ENCODE measurements at regions not wholly inside any gene's neighbourhood (a gene's known extent, or its start where the extent isn't known, plus 50 kb on each side); places are given as distances from the start of the nearest gene placed in this dataset.

GRCh38 chr7:88387368-88387767, 80.7 kb upstream of the STEAP4 start:
- Mint-ChIP-seq H3K36me3 (ENCODE audit: low read depth) (no peaks in the 10 kb centered on the region), H3K27ac (no peak overlapping the region), H3K4me3 (no peak overlapping the region), H3K4me1 (ENCODE audit: low read depth) (no peaks in the 10 kb centered on the region), H3K9me3 (no peaks in the 10 kb centered on the region), H3K27me3 (peaks cover 8% of the 10 kb centered on the region)
- DNase-seq (no peak), ATAC-seq (no peak)
- no peak for TF ChIP-seq CTCF (IDR thresholded peaks at IDR 0.05)
- CTCF ChIA-PET = interaction anchor here (1.4 kb wide), 1 partner anchor 14 kb away, joined by 3 read pairs; no protein-coding TSS in a partner anchor
- intact Hi-C loops (cut with micrococcal nuclease) = no loop called here
- POLR2A ChIA-PET = no interaction called here

- CTCF ChIA-PET = no interaction called here
- peaks cover 8% of the 10 kb centered on the region for H3K27me3 Mint-ChIP-seq
- no peak overlapping the region for H3K4me3 Mint-ChIP-seq
- H3K36me3 Mint-ChIP-seq (ENCODE audit: low read depth) = no peaks in the 10 kb centered on the region
- no peak overlapping the region for H3K27ac Mint-ChIP-seq
- no peaks in the 10 kb centered on the region for H3K9me3 Mint-ChIP-seq
- TF ChIP-seq CTCF (IDR thresholded peaks at IDR 0.05) = no peak
- intact Hi-C loops (cut with micrococcal nuclease) = no loop called here
- DNase-seq = no peak
- POLR2A ChIA-PET = no interaction called here
- ATAC-seq = no peak
- H3K4me1 Mint-ChIP-seq (ENCODE audit: low read depth) = no peaks in the 10 kb centered on the region
Measured at GRCh38 chr7:88386665-88387156, 80.0 kb upstream of the STEAP4 start.

- POLR2A ChIA-PET = no interaction called here
- Mint-ChIP-seq H3K4me1 (ENCODE audit: low read depth) (no peaks in the 10 kb centered on the region), H3K36me3 (ENCODE audit: low read depth) (no peaks in the 10 kb centered on the region), H3K27me3 (peaks cover 1% of the 10 kb centered on the region), H3K4me3 (no peak overlapping the region), H3K27ac (no peak overlapping the region), H3K9me3 (no peaks in the 10 kb centered on the region)
- CTCF ChIA-PET = interaction anchor here (0.7 kb wide), 1 partner anchor 27 kb away, joined by 4 read pairs; no protein-coding TSS in a partner anchor
- DNase-seq = no peak
- intact Hi-C loops (cut with micrococcal nuclease) = no loop called here
- ATAC-seq = no peak
- no peak for TF ChIP-seq CTCF (IDR thresholded peaks at IDR 0.05)
Measured at GRCh38 chr7:88377434-88377833, 70.7 kb upstream of the STEAP4 start.

GRCh38 chr7:88368686-88369085, 62.0 kb upstream of the STEAP4 start:
- CTCF ChIA-PET = no interaction called here
- Mint-ChIP-seq H3K4me1 (ENCODE audit: low read depth) (no peaks in the 10 kb centered on the region), H3K4me3 (no peak overlapping the region), H3K9me3 (no peaks in the 10 kb centered on the region), H3K27ac (no peak overlapping the region), H3K36me3 (ENCODE audit: low read depth) (no peaks in the 10 kb centered on the region), H3K27me3 (peaks cover 10% of the 10 kb centered on the region)
- ATAC-seq = no peak
- no peak for TF ChIP-seq CTCF (IDR thresholded peaks at IDR 0.05)
- no peak for DNase-seq
- POLR2A ChIA-PET = no interaction called here
- intact Hi-C loops (cut with micrococcal nuclease) = no loop called here

GRCh38 chr7:88366845-88367244, 60.2 kb upstream of the STEAP4 start:
- no peak overlapping the region for H3K4me3 Mint-ChIP-seq

More at GRCh38 chr7:88366845-88367244, 60.2 kb upstream of the STEAP4 start:
- TF ChIP-seq CTCF (IDR thresholded peaks at IDR 0.05) = no peak
- H3K27ac Mint-ChIP-seq = no peak overlapping the region
- DNase-seq (no peak), ATAC-seq (no peak)
- H3K27me3 Mint-ChIP-seq = peaks cover 10% of the 10 kb centered on the region
- CTCF ChIA-PET = no interaction called here
- H3K9me3 Mint-ChIP-seq = no peaks in the 10 kb centered on the region
- intact Hi-C loops (cut with micrococcal nuclease) = no loop called here
- POLR2A ChIA-PET = no interaction called here
- H3K4me1 Mint-ChIP-seq (ENCODE audit: low read depth) = no peaks in the 10 kb centered on the region
- H3K36me3 Mint-ChIP-seq (ENCODE audit: low read depth) = no peaks in the 10 kb centered on the region
